ENCODE measurements at regions not wholly inside any gene's neighbourhood (a gene's known extent, or its start where the extent isn't known, plus 50 kb on each side); places are given as distances from the start of the nearest gene placed in this dataset.

- H3K36me3 ChIP-seq, result no peaks in the 10 kb centered on the region
- no peak for DNase-seq
- no peak for TF ChIP-seq CTCF (IDR thresholded peaks at IDR 0.05; ENCODE audit: low read depth, low read length)
Observed at GRCh38 chr9:12882430-12882829, 107.6 kb downstream of the LURAP1L start.

GRCh38 chr9:12884736-12885395, 110.0 kb downstream of the LURAP1L start:
- Histone ChIP-seq H3K27me3 (ENCODE audit: insufficient read depth, low read depth, severe bottlenecking) (no peaks in the 10 kb centered on the region), H3K36me3 (no peaks in the 10 kb centered on the region), H3K9me3 (ENCODE audit: severe bottlenecking) (no peaks in the 10 kb centered on the region), H3K4me3 (ENCODE audit: low read depth, low read length) (no peak overlapping the region), H3K27ac (no peak overlapping the region)
- peak; percentile 16; the same call in 1 of the 2 replicates for TF ChIP-seq CTCF (IDR thresholded peaks at IDR 0.05; ENCODE audit: low read depth, low read length)
- no peak for DNase-seq

More at GRCh38 chr9:12882430-12882829, 107.6 kb downstream of the LURAP1L start:
- H3K27me3 ChIP-seq (ENCODE audit: insufficient read depth, low read depth, severe bottlenecking), result no peaks in the 10 kb centered on the region
- no peaks in the 10 kb centered on the region for H3K9me3 ChIP-seq (ENCODE audit: severe bottlenecking)
- H3K4me3 ChIP-seq (ENCODE audit: low read depth, low read length), result no peak overlapping the region
- H3K27ac ChIP-seq, result no peak overlapping the region

GRCh38 chr9:12889402-12890106, 114.7 kb downstream of the LURAP1L start:
- Histone ChIP-seq H3K27me3 (ENCODE audit: insufficient read depth, low read depth, severe bottlenecking) (no peaks in the 10 kb centered on the region), H3K36me3 (no peaks in the 10 kb centered on the region), H3K9me3 (ENCODE audit: severe bottlenecking) (no peaks in the 10 kb centered on the region), H3K4me3 (ENCODE audit: low read depth, low read length) (no peak overlapping the region), H3K27ac (no peak overlapping the region)
- no peak for TF ChIP-seq CTCF (IDR thresholded peaks at IDR 0.05; ENCODE audit: low read depth, low read length)
- DNase-seq, result no peak

- Histone ChIP-seq H3K36me3 (no peaks in the 10 kb centered on the region), H3K27ac (no peak overlapping the region), H3K9me3 (ENCODE audit: severe bottlenecking) (no peaks in the 10 kb centered on the region), H3K4me3 (ENCODE audit: low read depth, low read length) (no peak overlapping the region), H3K27me3 (ENCODE audit: insufficient read depth, low read depth, severe bottlenecking) (no peaks in the 10 kb centered on the region)
- TF ChIP-seq CTCF (IDR thresholded peaks at IDR 0.05; ENCODE audit: low read depth, low read length), result no peak
- DNase-seq, result no peak
Observed at GRCh38 chr9:12891588-12891987, 116.8 kb downstream of the LURAP1L start.

- Histone ChIP-seq H3K27ac (no peak overlapping the region), H3K4me3 (ENCODE audit: low read depth, low read length) (no peak overlapping the region), H3K9me3 (ENCODE audit: severe bottlenecking) (no peaks in the 10 kb centered on the region), H3K27me3 (ENCODE audit: insufficient read depth, low read depth, severe bottlenecking) (no peaks in the 10 kb centered on the region), H3K36me3 (no peaks in the 10 kb centered on the region)
- no peak for DNase-seq
- no peak for TF ChIP-seq CTCF (IDR thresholded peaks at IDR 0.05; ENCODE audit: low read depth, low read length)
Observed at GRCh38 chr9:12903316-12903715, 128.5 kb downstream of the LURAP1L start.

Measured in WERI-Rb-1 (cell line).